ENCODE measurements at regions not wholly inside any gene's neighbourhood (a gene's known extent, or its start where the extent isn't known, plus 50 kb on each side); places are given as distances from the start of the nearest gene placed in this dataset.
A peak's percentile ranks its signal among the peaks of the same experiment; 100 is the strongest.
"Not testable (repeated sequence)": the region's sequence is repeated elsewhere in the genome, so short reads cannot be mapped to it uniquely, and the experiment has no call there.

DNA sequence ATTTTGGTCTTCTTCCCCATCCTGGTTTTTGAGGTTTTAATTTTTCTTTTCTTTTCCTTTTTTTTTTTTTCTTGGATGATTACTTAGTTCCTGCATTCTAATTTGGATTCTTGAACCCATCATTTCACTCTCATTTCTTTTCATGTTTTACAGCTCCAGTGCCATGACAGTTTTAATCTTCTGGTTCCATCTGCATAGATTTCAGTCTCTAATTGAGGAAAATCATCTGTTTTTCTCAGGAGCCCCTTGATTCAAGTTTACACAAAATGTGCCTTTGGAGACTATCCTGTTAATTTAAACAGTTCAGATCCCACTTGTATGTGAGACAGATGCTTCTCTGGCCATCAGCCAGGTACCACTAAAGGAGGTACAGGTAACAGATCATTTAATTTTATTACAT lies 379.9 kb downstream of the PIK3C3 start:
- no peak for DNase-seq

DNA sequence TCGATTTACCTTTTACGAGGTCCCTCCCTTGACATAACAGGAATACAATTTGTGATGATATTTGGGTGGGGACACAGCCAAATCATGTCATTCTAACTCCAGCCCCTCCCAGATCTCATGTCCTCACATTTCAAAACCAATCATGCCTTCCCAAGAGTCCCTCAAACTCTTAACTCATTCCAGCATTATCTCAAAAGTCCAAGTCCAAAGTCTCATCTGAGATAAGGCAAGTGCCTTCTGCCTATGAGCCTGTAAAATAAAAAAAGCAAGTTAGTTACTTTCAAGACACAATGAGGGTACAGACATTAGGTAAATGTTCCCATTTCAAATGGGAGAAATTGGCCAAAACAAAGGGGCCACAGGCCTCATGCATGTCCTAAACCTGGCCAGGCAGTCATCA lies 381.1 kb downstream of the PIK3C3 start:
- DNase-seq: no peak

DNA sequence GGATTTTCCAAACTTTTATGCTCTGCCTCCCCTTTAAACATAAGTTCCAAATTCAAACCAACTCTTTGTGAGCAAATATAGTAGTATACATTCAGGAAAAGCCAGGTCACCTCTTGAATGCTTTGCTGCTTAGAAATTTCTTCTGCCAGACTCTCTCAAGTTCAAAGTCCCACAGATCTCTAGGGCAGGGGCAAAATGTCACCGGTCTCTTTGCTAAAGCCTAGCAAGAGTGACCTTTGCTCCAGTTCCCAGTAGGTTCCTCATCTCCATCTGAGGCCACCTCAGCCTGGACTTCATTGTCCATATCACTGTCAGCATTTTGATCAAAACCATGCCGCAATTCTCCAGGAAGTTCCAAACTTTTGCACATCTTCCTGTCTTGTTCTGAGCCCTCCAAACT lies 382.3 kb downstream of the PIK3C3 start:
- not testable (repeated sequence) for DNase-seq

- DNase-seq: no peak
Measured at GRCh38 chr18:42338683-42339082, 383.6 kb downstream of the PIK3C3 start.

DNA sequence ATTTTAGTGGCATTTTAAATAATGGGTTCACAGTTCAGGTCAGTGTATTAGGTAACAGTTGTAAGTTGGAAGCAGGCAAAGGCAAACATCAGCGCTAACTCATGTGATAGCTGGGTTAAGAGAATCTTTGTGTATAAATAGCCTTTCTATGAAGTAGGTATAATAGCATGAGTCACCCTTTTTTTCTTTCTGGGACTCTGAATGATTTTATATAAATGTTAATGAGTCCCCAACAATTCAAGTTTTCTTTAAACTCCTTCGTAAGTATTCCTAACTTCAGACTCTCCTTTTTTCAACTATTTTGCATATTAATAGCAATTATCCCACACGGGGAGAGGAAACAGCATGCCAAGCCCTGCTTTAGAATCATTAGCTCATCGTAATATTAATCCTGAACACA lies 384.3 kb downstream of the PIK3C3 start:
- no peak for DNase-seq

- DNase-seq: no peak
Measured at GRCh38 chr18:42340423-42341009, 385.5 kb downstream of the PIK3C3 start.

GRCh38 chr18:42341423-42341822 lies 386.4 kb downstream of the PIK3C3 start:
- DNase-seq: no peak

DNA sequence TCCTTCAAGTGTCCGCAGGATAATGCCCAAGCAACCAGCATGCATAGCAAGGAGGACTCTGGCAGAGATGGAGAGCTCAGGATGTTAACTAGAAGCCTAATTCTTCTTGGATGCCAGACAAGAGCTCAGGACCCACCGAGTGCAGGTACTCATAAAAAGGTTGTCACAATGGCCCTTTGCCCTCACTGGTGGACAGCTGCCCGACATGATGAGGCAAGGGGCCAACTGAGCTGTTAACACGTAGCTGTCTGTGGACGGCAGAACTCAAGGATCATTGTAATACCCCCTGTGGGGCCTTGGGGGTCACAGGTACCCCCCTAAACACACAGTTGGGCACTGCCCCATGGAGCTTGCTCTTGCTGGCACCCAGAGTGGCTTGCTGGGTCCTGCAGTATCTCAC lies 393.7 kb downstream of the PIK3C3 start:
- no peak for DNase-seq

DNA sequence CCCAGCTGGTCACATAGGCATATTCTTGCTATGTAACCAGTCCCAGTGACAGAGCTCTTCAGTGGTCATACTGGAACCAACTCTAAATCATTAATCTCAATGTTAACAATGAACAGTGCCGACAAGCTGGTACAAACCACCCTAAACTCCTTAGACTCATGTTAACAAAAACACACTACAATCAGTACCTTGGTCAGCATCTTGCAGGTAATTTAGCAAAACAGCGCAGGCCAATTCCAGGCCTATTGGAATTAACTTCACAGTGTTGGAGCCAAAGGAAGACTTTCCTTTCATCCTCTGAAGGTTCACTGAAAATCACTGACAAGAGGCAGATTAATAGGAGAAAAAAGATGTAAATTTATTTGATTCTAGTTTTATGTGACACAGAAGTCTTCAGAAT lies 396.4 kb downstream of the PIK3C3 start:
- no peak for DNase-seq

GRCh38 chr18:42360716-42361115 lies 405.7 kb downstream of the PIK3C3 start:
- DNase-seq: no peak

GRCh38 chr18:42363446-42364441 lies 408.7 kb downstream of the PIK3C3 start:
- peak; percentile 96 for DNase-seq

DNA sequence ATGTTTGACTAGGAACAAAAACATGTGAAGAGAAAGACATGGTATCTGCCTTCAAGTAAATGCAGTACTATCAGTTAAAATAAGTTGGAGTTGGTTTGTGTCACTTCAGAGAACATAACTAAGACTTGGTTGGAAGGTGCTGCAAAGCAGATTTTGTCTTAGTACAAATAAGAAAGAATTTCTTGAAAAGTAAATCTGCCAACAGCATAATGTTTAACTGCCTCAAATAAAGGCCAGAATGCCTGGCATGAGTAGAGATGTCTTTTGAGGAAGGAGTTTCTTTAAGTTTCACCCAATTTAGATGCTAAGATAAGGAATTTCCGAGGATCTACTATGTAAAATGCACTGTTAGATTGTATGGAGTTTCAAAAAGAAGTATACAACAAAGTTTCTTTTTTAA lies 409.7 kb downstream of the PIK3C3 start:
- no peak for DNase-seq

- no peak for DNase-seq
Measured at GRCh38 chr18:42365591-42365990, 410.6 kb downstream of the PIK3C3 start.

GRCh38 chr18:42373584-42373983 lies 418.6 kb downstream of the PIK3C3 start:
- DNase-seq: no peak

DNA sequence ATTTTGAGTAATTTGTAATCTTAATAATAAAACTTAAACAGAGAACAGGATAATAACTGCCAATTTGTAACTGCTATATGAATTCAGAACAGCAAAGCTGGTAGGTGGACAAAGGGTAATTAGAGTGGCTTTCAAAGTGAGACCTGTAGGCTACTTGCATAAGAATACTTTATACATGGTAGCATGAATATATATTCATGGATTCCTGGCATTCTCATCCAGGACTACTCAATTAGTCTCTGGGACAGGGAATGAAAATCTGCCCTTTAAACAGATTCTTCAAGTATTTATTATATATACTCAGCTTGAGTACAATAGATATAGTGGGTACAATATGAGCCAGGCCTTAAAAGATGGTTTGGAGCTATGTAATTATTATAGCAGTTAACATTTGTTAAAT lies 419.9 kb downstream of the PIK3C3 start:
- no peak for DNase-seq

GRCh38 chr18:42378854-42379253 lies 423.8 kb downstream of the PIK3C3 start:
- DNase-seq: not testable (repeated sequence)

GRCh38 chr18:42381236-42381635 lies 426.2 kb downstream of the PIK3C3 start:
- not testable (repeated sequence) for DNase-seq

- no peak for DNase-seq
Measured at GRCh38 chr18:42392416-42392815, 437.4 kb downstream of the PIK3C3 start.

- DNase-seq: no peak
Measured at GRCh38 chr18:42392926-42393325, 437.9 kb downstream of the PIK3C3 start.

- DNase-seq: no peak
Measured at GRCh38 chr18:42394238-42394637, 439.2 kb downstream of the PIK3C3 start.

GRCh38 chr18:42401131-42401673 lies 446.2 kb downstream of the PIK3C3 start:
- DNase-seq: no peak

GRCh38 chr18:42404151-42404550 lies 449.1 kb downstream of the PIK3C3 start:
- no peak for DNase-seq

DNA sequence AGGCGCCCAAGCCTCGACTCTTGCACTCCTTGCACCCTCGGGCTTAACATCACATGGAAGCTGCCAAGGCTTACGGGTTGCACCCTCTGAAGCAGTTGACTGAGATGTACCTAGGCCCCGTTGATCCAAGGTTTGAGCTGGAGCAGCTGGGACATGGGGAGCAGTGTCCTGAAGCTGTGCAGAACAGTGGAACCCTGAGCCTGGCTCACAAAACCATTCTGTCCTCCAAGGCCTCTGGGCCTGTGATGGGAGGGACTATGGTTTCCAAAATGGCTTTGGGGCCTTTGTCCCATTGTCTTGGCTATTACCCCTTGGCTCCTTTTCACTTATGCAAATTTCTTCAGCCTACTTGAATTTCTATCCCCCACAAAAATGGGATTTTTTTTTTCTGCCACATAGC lies 454.0 kb downstream of the PIK3C3 start:
- DNase-seq: no peak

DNA sequence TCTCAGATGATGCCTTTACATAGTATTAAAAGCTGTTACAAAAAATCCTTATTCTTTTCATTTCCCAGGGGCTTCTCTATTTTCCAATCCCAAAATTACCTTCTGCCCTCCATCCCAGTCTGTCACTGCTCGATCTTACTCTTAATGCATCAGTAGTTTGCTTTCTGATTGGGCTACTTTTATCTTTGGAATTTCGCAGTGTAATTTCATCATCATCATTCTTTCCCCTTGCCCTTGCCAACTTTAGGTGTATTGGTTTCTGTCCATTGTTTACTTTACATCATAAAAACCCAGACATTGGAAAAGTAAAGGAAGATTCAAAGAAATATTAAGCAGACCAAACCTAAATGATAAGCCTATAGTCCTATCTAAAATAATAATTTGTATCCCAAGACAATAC lies 457.2 kb downstream of the PIK3C3 start:
- DNase-seq: no peak
